OCI-M2 (cell line): ENCODE measurements at regions not wholly inside any gene's neighbourhood (a gene's known extent, or its start where the extent isn't known, plus 50 kb on each side); places are given as distances from the start of the nearest gene placed in this dataset.

Source experiments
- DNase-seq: peaks from one replicate; lab custom pipeline; 2025; ENCODE audit not compliant: unreplicated experiment; lab: John Stamatoyannopoulos, UW

DNA sequence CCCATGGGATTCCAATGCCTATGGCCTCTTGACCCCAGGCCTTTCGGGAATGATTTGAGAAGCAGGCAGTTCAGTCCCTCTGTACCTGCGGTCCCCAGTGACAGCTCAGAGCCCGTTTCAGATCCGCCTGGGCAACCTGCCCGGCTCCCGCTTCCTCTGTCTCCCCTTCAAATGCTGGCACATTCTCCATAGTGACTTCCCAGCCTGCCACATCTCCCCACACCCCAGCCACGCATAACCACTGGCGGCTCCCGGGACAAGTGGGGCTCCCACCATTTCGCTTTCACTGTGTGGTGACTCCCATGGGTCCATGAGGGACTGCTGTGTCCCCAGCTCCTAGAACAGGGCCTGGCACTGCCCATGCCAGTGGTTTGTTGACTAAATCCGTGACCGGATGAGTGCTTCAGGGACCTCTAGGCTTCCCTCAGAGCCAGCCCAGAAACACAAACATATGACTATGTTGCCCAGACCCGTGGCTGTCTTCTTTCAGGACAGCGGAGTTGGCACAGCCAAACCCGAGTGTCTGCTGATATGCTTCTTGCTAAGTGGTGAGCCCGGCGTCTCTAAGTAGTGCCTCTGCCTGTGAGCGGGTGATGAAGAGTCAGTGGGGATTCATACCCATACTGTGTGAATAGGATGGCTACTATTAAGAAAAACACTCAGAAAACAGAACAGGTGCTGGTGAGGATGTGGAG lies 91.2 kb downstream of the GLI2 start:
- no peak for DNase-seq

DNA sequence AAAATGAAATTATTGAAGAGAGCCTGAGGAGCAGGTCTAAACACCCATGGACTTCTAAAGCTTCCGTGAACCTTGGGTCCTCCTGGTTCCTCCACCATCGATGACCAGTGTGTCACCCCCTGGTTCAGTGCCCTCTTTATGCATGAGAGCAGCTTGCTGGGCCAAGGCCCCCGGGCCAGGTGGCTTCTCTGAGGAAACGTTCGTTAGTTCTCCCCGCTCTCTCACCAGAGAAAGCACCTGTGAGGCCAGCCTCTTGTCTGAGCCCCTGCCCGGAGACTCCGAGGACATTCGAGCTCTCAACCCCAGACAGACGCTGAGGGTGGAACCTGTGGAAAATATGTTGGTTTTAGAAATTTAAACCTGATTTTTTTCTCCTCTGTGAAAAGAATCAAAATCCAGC lies 92.4 kb downstream of the GLI2 start:
- DNase-seq: no peak

DNA sequence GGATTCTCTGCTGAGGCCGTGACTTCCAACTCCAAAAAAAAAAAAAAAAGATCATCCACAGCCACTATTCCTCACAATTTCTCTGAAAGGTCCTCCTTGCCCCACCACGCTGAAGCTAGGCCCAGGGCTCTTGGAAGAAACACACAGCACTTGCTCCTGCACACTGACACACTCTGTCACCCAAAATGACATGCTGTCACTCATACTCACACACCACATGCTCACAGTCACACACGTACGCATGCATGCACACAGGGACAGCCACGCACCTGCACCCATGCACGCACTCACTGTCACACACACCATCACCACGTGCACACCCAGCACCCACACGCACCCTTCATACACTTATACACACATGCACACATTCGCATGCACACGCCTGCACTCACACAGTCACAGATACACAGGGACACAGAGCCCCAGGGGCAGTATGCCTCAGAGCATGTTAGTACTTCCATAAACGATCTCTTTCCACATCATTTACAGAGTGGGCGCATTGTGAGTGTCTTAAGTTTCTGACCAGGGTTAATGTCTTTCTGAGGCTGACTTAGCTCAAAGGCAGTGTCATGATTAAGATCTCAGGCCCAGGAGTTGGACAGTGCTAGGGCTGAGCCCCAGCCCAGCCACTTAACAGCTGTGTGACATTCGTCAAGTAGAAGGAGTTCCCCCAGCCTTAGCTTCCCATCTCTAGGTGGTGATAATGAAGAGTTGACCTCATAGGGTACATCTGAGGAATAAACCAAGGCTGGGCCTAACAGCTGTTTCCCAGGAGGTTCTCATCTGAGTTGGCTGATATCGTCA lies 93.4 kb downstream of the GLI2 start:
- DNase-seq: no peak

DNA sequence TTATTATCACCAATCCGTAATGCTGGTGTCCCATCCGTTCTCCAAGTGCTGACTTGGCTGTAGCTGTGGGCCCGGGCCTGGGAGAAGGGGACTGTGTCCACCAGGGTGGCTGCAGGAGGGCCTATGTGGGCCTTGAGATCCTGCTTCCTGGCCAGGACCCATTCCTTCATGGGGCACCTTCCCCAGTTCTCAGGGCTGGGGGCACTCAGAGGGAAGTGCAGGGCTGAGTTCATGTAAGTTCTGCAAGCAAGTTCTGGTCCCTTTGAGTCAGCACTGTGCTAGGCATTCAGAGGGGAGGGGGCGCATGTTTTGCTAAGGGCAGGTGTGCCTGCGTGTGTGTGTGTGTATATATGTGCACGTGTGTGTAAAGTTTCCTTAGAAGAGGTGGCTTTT lies 94.0 kb downstream of the GLI2 start:
- DNase-seq: no peak

DNA sequence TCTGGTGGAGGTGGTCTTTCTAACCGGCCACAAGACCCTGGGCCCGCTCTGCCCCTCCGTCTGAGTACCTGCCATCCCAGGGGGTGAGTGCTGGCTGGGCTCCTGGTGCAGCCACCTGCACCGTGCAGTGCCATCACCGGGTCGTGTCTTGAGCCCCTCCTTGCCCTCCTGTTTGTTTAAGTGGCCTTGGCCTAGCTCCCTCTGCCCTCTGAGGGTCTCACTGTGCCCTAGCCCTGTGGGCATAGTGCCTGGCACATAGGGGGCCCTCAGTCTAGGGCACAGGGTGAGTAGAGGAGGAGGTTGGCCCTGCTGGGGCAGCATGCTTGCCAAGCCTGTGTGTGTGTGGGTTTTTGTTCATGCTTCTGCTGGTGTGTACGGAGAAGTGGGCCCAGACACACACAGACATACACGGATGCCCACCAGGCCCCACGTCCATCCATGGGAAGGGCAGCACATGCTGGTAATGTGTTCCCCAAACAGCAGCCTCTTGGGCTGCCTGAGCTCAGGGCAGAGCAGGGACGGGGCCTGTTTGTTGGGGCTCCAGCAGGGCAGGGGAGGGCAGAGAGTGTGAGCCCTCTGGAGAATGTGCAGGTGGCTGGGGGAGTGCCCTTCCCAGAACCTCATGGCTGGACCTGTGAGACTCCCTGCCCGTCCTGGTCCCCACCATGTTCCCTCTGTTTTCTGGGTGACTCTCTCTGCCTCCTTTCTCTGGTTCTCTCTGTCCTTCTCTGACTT lies 94.6 kb downstream of the GLI2 start:
- no peak for DNase-seq

DNA sequence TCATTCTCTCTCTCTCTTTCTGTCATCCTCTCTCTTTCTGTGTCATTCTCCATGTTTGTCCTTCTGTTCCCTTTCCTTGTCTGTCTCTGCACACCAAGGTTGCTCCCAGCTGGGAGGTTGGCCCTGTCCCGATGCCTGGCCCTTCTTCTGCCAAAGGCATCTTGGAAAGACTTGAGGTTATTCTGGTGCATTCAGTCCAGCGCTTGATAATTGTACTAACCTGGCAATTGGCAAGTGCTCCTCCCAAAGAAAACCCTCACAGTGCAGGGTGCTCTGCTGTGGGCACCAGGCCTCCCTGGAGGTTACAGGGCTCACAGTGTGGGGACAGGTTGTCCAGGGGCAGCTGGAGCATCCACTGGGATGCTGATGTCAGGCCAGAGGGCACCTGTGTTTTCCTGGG lies 95.4 kb downstream of the GLI2 start:
- no peak for DNase-seq

DNA sequence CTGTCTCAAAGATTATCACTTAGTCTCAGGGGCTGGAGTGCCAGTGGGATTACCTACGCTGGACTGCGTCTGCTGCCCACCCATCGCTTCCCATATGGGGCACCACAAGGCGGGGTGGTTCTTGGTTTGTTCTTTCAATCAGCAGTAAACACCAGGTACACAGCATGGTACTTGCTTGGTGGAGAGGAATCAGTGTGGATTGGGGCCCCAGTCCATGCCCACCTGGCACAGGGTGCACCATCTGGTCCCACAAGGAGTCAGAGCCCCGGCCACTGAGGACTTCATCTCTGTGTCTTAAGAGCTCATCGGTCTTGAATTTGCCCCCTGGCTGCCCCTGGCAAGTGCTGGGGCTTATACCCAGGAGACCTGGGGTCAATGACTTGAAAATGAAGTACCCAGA lies 96.2 kb downstream of the GLI2 start:
- DNase-seq: no peak

DNA sequence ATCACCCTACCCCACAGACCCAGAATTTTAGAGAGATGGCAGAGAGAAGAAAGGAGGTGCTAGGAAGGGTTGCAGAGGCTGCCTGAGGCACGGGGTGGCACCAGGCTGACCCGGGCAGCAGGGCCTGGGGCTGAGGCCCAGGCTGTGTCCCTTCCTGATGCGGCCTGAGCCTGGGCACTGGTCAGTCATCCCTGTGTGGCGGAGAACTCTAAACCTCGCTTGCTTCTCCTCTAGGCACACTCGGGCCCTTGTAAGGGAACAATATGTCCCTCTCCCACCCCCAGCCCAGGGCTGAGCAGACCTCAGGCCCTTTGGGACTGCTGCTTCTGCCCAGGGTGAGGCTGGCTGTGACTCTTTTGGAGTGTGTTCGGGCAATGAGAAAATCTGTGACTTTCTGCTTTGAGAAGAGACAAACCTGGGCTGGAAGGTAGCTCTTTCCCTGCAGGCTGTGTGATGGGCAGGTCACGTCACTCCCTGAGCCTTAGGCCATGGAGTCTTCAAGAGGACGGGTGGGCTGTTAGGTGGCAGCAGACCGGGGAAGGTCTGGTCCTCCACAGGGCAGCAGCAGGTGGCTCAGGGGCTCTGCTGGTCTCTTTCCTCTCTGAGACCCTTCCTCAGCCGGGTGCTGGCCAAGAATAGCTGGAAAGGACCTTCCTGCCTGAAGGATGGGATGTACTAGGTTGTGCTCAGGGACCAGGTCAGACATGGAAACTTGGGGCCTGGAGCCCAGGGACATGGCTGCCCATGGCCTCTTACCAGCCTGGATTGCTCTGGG lies 96.8 kb downstream of the GLI2 start:
- no peak for DNase-seq

DNA sequence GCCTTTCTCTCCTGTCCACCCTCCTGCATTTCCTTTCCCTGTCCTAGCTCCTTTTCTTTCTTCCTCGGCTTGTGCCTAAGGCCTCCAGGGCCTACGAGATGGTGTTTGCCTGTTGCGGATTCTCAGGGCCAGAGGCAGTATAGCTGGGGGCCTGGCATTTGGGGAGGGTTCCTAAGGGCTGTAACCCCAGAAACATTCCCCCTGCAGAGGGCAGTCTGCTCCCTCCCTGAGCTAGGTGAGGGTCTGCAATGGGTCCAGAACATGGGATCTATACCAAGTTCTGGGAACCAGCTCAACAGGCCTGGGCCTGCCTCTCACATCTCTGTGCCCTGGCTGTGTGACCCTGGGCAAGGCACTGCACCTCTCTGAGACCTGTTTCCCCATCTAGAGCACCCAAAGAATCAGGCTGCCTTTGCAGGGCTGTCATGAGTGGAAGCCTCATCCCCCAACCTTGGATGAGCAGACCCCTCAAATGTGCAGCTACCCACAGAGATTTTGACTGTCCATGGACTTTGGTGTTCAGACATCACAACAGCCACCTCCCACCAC lies 97.5 kb downstream of the GLI2 start:
- no peak for DNase-seq

DNA sequence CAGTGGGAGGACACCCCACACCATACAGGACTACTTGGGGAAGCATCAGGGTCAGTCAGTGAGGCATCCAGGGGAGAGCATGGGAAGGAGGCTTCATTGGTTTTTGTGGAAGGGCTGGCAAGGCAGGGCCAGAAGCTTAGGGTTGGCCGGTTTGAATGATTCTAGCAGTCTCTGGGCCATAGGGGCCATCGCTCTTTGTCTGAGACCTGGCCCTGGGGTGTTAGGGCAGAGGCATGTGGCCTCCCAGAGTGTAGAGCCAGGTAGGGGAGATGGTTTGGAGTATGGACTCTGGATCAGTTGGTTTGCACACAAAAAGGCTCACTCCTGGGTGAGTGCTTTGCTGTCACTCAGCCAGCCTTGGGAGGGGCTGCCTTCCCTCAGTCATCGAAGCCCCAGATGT lies 98.5 kb downstream of the GLI2 start:
- DNase-seq: no peak

DNA sequence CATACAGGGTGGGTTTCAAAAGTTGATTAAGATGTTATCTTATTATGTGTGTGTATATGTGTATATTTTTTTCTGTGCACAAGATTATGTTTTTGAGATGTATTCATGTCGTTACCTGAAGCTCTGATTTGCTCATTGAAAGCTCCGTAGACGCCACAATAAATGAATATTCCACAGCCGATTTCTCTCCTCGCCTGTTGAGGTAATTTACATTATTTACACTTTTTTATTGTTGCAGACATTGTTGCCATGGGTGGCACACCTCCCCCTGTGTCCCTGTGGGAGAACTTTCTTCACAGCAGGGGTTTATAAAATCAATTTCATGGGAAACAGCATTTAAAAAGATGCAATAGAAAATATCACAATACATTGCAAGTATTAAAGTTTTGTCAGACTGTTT lies 100.6 kb downstream of the GLI2 start:
- no peak for DNase-seq

DNA sequence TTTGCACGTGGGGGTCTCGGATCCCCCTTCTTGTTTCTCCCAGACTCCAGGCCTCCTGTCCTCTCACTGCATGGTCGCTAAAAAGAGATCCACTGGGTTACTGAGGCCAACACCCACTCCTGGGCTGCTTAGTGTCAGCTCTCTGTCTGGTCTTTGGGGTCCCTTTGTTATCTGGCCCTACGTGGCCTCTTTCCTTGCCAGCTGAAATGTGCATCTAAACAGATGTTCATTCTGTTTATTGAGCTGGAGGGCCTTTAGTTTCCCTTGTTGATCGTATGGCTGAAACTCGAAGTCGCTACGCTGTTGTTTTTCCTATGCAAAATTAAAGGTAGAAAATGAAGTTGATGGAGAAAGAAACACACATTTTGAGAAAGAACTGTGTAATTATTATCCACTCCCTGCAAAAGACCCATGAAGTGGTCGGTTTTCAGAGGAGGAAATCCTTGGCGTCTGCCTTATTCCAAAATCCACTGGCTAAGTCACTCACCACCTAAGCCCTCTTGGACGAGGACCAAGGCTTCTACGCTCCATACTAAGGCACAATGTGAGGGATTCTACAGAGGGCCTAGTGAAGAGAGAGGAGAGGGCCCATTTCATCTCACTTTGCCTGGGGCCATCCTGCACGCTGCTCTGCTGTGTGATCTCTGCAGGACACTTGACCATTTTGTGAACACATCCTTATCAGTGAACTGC lies 105.3 kb downstream of the GLI2 start:
- DNase-seq: no peak

DNA sequence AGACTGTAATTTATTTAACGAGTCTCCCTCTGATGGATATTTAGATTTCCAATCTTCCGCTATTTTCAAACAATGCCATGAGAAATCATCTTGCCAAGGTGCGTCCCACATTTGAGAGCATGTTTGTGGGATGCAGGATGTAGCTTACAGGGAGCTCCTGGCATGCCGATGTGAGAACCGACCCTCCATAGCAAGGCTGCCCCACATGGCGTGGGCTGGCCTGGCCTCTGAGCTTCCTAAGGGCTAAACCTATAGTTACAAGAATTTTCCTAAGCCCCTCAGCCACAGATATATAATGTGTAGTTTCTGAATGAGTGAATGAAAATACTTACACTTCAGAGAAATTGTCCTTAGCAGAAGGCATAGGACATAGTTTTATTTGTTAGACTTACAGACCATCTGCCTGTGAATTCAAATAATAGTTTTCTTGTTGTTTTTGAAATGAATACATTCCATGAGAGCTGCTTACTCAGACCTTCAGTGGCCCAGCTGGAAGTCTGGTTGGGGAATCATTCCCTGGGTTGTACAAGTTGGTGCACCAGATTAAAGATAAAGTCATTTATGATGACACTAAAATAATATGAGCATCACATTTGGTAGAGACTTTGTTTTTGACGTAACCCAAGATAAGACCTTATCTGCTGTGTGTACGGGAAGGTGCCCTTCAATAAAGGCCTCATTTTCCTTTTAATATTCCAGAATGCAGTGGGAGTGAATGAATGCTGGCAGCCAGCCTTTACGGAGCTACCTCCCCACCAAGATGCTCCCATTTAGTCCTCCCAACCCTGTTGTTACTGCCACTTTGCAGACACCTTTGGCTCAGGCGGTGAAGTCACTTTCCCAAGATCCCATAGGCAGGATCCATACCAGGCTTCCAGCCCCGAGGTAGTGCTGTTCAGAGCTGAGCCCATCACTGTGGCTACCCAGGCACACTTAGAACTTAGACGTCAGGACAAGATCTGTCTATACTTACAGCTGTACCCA lies 107.1 kb downstream of the GLI2 start:
- no peak for DNase-seq

DNA sequence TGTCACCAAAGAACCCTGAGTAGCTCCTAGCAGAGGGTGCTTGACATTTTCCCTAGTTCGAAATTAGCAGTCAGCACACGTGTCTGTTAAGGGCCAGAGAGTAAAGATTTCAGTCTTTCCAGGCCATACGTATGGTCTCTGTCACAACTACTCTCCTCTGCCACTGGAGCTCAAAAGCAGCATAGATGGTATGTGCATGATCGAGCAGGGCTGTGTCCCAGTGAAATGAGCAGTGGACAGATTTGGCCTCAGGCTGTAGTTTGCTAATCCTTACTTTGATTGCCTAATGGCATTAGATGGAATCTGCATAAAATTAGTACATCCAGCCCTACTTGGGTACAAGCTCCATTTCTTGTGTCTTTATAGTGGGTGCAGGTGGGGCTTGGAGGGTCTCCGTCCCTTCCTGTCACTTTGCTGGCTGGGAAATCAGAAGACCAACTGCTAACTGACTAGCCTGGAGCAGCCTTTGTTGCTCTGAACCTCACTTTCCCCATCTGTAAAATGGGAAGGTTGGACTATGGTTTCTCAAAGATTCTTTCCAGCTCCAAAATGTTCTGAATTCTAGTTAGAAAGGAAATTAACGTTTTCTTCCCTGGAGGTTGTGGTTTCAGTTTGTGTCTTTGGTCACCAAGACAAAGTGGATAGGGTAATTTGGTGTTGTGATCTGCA lies 108.5 kb downstream of the GLI2 start:
- no peak for DNase-seq

DNA sequence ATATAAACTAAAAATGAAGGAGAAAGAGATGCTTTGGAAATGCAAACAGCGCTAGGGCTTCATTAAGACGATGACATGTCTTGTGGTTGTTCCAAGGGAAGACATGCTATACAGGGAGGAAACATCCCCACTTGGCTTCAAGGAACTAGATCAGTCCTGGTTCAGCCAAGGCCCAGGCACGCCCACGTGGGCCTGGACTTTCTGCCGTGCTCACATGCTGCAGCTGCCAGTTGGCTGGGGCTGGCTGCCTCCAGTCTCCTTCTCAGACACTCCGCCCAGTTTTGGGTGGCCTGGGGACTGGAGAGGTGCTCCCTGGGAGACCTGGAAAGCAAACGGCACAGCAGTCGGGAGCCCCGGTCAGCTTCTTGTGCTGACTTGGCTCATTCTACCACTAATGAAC lies 109.6 kb downstream of the GLI2 start:
- no peak for DNase-seq

DNA sequence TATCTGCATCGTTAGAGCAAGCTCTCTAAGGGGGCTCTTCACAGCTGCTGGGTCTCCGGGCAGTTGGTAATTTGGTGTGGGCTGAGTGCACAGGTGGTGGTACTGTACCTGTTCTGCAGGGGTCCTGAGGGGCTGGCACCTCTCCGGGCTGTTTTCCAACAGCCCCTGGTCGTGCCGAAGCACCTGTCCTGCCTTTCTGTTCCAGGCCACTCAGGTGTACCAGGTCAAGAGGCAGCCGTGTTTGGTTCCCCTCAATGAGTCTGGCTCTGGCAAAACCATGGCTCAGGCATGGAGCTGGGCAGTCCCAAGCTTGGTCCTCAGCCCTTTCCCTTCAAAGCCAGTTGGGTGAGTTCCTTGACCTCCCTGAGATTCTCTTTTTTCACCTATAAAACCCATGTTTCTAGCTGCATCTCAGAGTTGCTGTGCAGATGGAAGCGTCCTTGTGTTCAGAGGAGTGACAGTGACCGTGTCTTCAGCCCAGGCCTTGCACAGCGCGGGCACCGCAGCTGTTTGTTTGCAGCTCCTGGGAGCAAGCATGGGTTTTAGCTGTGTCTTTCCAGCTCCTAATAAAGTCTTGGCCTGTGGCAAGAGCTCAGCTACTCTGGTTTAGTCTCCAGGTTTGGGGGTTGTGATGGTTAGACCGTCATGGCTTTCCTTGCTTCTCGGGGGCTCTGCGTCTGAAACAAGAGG lies 110.9 kb downstream of the GLI2 start:
- no peak for DNase-seq

DNA sequence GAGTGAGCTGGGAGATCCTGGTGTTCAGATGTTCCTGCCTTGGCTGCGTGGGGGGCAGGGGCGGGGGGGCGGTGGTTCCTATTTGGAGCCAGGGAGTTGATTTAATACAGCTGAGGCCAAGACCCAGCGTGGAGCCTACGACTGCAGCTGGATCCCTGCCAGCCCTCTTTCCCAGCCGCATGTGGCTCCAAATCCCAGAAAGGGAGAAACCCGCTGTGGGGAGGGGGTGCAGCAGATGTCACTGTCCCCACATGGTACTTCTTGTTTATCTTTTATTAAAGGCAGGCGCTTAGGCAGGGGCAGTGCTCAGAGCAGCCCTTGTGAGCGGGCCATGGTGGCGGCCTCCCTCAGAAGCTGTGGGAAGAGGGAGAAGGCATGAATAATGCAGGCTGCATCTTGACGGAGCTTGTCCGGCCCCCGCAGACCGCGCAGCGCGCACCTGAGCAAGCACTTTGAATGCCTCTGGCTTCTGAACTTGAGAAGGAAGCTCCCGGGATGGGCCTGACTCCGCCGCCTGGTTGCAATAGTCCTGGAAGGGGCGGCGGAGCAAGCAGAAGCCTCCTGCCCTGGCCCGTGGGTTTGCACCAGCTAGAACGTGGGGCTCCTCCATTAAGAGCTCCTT lies 112.1 kb downstream of the GLI2 start:
- no peak for DNase-seq

DNA sequence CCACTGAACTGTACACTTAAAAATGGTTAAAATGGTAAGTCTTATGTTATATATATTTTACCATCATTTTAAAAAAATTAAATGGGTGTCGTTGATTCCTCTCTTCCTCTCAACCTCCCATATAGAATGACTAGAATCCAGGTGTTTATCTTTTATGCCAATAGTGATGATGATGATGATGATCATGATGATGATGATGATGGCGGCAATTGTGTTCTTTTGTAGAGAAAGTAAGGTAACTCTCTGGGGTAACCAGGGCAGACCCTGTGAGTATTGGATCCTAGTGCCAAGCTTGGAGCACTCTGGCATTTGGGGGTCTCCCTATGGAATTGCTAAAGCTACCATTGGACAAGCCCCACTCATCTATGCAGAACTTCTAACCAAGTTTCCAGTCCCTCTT lies 113.6 kb downstream of the GLI2 start:
- no peak for DNase-seq
